ENCODE measurements at regions not wholly inside any gene's neighbourhood (a gene's known extent, or its start where the extent isn't known, plus 50 kb on each side); places are given as distances from the start of the nearest gene placed in this dataset.

- TF ChIP-seq, protein P1, sequence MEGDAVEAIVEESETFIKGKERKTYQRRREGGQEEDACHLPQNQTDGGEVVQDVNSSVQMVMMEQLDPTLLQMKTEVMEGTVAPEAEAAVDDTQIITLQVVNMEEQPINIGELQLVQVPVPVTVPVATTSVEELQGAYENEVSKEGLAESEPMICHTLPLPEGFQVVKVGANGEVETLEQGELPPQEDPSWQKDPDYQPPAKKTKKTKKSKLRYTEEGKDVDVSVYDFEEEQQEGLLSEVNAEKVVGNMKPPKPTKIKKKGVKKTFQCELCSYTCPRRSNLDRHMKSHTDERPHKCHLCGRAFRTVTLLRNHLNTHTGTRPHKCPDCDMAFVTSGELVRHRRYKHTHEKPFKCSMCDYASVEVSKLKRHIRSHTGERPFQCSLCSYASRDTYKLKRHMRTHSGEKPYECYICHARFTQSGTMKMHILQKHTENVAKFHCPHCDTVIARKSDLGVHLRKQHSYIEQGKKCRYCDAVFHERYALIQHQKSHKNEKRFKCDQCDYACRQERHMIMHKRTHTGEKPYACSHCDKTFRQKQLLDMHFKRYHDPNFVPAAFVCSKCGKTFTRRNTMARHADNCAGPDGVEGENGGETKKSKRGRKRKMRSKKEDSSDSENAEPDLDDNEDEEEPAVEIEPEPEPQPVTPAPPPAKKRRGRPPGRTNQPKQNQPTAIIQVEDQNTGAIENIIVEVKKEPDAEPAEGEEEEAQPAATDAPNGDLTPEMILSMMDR (IDR thresholded peaks at IDR 0.05), result no peak
- TF ChIP-seq POLR2AphosphoS5 (IDR thresholded peaks at IDR 0.05), result no peak
These were observed 220.5 kb upstream of the DUSP10 start for GRCh38 chr1:221962385-221962784.

All from prostate gland (tissue), 2 donors.